ENCODE measurements at regions not wholly inside any gene's neighbourhood (a gene's known extent, or its start where the extent isn't known, plus 50 kb on each side); places are given as distances from the start of the nearest gene placed in this dataset.

DNA sequence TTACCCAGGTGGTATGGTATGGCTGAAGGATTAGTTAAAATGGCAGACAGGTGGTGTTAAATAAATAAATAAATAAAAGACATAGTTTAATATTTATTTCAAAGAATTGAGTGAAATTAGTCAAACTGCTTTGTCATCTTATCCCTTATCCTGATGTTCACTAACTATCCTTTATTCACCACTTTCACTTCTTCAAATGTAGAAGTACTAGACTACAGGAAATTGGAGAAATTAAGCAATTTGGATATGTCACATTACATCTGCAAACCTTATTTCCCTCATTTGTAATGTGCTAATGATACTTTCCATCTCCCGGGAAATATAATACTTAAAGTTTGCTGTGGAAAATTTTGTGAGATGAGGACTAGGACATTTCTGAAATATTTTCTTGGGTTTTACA lies 1195.7 kb downstream of the LRFN5 start:
- no peak for DNase-seq (ENCODE audit: low spot score)

DNA sequence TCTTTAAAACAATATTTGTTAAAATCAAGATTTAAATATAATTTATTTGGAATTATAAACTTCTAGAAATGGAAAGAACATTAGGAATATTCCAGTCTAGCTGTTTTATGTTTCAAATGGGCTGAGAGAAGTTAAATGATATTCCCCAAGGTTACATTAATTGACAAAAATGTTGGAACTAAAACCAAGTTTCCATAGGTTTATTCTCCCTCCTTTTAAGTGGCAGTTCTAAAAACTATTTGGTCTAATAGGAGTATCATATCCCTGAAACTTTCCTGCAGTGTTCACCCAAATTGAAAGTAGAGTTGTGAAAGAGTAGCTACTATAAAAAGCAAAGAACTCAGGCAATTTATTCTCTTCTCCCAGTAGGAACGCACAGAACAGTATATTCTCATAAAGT lies 1185.5 kb downstream of the LRFN5 start:
- no peak for DNase-seq (ENCODE audit: low spot score)

DNA sequence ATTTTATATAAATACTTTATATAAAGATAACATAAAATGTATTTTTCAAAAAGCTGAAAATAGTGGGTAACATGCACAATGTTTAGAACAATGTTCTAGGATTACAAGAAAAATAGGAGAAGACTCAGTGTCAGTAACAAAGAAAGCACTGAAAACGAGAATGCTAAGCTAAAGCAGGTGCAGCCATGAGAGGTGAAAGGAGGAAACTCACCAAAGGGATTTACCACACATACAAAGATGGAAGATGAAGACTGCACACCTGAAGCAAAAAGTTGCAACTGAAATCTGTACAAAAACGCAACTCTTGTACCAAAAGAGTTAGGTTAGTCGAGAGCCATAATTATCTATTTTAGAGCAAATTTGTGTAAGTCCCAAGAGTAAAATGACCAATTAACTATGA lies 1176.1 kb downstream of the LRFN5 start:
- DNase-seq (ENCODE audit: low spot score) = no peak

DNA sequence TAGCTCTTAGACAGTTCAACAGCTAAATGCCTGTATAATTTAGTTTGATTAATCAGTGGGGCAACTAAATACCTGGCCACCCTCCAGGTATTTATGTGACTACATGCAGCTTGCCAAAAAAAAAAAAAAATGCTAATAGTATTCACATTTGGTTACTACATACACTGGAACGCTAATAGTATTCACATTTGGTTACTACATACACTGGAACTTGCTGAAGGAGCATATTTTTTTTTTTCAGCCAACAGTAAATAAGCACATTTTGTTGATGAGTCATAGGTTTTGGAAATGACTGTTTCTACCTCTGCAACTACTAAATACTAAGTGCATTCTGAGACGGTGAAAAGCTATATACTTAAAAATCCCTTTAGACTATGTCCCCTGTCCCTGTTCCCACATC lies 1172.3 kb downstream of the LRFN5 start:
- no peak for DNase-seq (ENCODE audit: low spot score)

DNA sequence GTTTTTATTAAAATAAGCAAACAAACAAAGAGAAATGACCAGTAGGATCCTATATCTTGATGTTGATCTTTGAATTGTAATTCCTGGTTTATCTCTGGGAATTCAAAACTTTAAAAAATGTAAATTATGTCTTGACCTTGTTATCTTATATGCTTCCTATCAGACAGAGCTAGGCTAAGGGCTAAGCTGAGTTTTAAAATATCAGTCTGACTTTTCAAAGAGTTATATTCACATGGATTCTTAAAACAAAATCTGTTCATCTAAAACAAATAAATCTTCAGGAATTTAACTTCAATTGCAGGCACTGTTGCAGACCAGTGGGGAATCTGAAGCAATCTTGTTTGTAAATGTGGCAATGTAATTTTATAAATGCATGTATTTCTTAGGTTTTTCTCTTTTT lies 1144.1 kb downstream of the LRFN5 start:
- DNase-seq (ENCODE audit: low spot score) = no peak

DNA sequence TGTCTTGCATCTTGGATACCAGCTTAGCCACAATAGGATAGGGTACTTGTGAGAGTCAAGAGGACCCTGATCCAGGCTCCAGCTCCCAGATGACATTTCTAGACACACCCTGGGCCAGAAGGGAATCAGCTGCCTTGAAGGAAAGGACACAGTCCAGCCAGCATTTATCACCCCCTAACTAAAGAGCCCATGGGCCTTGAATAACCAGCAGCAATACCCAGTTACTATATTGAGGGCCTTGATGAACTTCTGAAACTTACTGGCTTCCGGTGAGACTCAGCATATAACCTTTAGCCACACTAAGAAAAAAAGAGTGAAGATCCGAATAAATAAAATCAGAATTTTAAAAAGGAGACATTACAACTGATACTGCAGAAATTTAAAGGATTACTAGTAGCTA lies 1135.4 kb downstream of the LRFN5 start:
- no peak for DNase-seq (ENCODE audit: low spot score)

DNA sequence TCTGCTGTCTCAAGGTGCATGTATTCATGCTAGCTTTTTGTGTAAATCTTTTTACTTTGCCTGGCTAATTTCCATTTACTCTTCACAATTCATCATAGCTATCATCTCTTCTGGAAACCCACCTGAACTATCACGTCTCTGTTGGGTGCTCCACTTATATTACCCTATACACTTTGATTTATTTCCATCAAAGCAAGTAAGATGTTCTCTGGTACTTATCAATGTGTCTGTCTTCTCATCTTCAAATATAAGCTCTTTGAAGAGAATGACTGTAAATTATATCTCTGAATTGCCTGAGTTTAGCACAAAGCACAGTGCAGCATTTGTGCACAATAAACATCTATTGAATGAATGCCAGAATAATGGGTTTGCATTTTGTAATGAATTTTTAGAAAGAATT lies 1129.7 kb downstream of the LRFN5 start:
- DNase-seq (ENCODE audit: low spot score) = no peak

DNA sequence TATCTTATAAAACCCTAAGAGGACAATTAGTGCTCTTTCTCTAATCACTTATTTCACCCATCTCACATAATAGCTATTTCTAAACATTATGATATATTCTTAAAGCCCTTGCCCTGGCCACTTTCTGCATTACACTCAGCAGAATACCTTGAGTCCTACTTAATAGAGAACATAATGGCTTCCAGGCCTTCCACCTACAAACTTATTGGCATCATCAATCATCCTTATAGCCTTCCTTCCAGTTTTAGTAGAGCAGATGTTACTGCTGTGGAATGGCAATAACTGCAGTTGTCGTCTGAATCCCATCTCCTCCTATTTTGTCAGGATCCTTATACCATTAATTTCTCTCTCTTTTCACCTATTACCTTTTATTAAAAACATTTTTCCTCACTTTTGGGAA lies 1127.4 kb downstream of the LRFN5 start:
- DNase-seq (ENCODE audit: low spot score) = no peak

DNA sequence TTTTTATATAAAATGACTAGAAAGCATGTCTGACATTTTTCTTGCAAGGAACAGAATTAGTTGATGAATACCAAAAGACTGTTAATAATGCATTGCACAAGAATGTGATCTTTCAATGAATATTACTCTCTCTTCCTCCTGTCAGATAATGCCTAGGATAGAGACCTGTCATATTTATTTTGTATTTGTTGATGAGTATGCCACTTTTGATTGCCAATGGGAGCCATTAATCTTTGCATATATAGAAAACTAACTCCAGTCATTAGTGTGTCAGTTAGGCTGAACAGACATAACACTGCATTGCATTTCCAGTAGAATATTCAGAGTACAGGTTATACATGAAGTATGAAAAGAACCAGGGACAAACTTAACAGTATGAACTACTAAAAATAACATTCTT lies 1125.3 kb downstream of the LRFN5 start:
- DNase-seq (ENCODE audit: low spot score) = no peak

DNA sequence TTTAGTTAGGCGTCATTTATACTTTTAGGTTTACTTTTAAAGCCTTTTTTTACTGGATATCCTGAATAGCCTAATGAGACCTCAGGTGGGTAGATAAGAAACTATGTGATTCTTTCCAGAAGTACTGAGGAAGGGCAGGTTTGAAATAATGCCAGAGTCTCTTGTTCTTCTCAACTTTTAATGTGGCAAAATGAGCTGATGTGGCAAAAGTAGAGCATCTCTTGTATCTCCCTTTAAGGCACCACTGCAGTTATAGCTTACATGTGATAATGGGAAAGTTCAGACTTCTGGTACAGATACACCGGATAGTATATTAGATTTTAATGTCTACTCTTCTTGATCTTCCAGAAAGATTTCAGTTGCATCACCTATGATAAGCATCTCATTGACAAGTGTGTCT lies 1124.8 kb downstream of the LRFN5 start:
- no peak for DNase-seq (ENCODE audit: low spot score)

DNA sequence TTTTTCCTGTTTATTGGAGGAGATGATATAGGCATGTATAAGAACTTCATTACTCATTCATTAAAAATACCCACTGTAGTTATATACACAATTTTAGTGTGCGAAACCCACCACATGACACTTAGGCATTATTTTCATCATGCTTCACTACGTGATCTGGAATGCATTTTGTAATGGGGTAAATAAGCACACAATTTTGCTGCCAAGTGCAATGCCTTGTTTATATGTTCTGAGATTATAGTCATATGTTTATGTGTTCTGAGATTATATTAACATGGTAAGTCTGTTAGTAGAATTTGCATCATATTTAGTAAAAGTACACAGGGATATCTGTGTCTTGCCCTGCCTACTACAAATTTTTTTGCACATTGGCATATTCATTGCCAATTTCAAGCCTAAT lies 1123.0 kb downstream of the LRFN5 start:
- no peak for DNase-seq (ENCODE audit: low spot score)

DNA sequence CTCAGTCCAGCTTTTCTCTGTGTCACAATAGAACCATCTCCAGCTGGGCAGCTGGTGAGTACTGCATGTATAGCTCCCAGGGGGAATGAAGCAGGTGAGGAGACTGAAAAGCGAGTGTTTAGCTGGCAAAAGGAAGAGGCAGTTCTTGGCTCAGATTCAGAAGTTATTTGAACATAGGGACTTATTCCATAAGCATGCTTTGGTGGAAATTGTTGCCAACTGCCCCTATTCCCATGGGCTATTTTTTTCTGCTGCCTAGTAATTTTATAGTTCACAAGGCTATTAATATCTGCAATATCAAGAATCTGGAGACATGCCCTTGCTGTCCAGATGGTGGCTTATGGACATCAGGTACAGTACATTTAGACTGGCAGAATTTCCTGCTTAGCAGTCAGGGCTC lies 1112.7 kb downstream of the LRFN5 start:
- DNase-seq (ENCODE audit: low spot score) = no peak

DNA sequence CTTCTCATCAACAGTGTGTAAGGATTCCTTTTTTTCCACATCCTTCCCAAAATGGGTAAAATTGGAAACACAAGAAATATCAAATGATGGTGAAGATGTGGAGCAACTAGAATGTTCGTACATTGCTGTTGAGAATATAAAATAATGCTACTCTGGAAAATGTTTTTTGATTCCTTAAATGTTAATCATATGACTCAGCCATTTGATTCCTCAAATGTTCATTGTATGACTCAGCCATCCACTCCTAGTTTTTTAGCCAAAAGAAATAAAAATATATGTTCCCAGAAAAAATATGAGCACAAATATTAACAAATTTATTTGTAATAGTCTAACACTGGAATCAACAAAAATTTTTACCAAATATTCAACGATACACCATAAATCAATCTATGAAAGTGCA lies 1108.6 kb downstream of the LRFN5 start:
- DNase-seq (ENCODE audit: low spot score) = no peak

DNA sequence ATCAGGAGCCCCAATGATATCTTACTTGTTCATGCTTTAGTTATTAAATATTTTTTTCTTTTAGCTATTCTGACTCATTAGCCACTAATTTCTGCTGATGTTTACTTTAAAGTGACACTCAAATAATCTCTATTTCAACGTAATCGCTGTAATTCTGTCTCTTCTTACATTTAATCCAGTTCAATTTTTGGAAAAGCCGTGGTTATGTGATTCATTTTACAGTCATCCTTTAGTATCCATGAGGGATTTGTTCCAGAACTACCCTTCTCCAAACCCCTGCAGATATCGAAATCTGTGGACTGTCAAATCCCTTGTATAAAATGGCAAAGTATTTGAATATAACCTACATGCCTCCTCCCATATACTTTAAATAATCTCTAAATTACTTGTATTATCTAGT lies 1103.4 kb downstream of the LRFN5 start:
- no peak for DNase-seq (ENCODE audit: low spot score)

DNA sequence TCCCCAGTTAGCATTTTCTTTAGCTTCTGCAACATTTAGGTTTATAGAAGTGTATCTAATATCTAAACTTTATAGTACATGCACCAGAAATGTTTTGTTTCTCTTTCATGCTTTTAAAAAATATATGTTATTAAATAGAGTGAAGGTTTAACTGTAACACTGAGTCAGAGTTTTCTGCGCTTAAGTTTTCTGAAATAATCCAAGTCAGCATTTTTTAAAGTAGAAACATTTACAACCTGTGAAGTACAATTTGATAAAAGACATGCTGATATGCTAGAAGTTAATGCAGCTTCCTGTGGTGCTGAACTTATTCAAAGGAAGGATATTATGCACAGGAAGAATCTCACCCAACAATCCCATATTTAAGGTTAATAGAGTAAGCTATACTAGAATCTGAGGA lies 1096.8 kb downstream of the LRFN5 start:
- DNase-seq (ENCODE audit: low spot score) = no peak

DNA sequence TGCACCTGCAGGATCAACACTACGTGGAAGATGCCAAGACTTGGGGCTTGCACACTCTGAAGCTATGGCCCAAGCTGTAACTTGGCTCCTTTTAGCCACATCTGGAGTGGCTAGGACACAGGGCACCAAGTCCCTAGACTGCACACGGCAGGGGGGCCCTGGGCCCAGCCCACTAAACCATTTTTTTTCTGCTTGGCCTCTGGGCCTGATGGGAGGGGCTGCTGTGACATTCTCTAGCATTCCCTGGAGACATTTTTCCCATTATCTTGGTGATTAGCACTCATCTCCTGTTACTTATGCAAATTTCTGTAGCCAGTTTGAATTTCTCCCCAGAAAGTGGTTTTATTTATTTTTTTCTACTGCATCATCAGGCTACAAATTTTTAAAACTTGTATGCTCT lies 1080.7 kb downstream of the LRFN5 start:
- DNase-seq (ENCODE audit: low spot score) = no peak

DNA sequence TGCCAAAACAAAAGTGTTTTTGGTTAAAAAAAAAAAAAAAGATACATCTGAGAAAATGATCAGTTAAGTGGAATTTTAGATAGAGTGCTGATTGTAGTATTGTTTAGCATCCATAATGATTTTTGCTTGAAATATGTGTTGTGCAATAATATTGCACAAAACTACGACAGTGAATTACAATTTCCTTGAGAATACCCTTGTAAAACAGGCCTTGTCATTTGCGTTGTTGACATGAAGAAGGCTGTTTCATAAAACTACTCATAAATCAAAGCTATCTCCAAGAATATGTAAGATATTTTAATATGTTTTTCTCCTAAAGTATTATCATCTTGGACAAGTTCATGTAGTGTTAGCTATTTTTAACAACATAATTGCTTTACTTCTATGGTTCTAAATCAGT lies 1077.0 kb downstream of the LRFN5 start:
- DNase-seq (ENCODE audit: low spot score) = no peak

DNA sequence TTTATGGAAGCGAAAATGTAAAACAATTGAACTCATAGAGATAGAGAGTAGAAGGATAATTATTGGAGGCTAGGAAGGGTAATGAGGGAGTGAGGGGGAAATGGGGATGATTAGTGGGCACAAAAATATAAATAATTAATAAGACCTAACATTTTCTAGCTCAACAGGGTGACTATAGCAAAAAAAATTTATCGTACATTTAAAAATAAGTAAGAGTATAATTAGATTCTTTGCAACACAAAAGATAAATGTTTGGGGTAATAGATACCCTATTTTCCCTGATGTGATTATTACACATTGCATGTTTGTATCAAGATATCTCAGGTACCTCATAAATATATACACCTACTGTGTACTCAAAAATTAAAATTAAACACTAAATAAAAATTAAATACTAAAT lies 1070.0 kb downstream of the LRFN5 start:
- DNase-seq (ENCODE audit: low spot score) = no peak

DNA sequence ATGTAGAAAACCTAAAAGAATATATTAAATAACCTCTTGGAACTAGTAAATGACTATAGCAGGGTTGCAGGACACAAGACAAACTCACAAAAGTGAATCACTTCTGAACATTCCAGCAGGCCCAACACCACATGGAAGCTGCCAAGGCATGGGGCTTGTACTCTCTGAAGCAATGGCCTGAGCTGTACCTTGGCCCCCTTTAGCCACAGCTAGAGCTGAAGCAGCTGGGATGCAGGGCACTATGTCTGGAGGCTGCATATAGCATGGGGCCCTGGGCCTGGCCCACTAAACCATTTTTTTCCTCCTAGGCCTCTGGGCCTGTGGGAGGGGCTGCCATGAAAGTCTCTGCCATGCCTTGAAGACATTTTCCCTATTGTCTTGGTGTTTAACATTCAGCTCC lies 1067.3 kb downstream of the LRFN5 start:
- DNase-seq (ENCODE audit: low spot score) = no peak

DNA sequence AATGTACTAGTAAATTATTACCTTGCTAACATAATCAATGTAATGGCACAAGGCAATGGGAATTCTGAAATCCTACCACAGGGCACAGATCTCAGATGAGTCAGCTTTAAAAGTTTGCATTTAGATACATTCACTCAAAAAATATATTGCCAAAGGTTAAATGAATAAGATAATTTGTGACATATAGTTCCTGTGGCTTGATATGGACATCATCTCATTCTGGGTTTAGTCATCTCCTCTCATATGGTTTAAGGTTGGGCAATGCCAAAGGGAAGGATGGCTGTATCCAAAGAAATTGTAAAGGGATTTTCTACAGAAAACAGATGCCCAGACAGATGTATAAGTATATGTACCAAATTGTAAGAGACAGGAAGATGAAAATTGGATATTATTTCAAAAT lies 1065.0 kb downstream of the LRFN5 start:
- DNase-seq (ENCODE audit: low spot score) = no peak

DNA sequence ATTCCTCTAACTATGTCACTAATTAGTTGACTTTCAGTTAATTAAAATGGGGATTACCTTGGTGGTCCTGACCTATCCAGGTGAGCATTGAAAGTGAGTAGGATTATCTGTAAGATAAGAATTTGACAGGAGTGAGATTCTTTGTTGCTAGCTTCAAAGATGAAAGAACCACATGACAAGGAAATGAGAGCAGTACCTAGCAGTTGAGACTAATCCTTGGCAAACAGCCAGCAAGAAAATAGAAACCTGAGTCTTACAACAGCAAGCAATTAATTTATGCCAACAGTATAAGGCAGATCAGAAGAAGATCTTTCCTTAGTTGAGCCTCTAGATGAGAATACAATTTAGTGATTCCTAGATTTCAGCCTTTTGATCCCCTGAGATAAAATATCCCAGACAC lies 1058.4 kb downstream of the LRFN5 start:
- DNase-seq (ENCODE audit: low spot score) = no peak

DNA sequence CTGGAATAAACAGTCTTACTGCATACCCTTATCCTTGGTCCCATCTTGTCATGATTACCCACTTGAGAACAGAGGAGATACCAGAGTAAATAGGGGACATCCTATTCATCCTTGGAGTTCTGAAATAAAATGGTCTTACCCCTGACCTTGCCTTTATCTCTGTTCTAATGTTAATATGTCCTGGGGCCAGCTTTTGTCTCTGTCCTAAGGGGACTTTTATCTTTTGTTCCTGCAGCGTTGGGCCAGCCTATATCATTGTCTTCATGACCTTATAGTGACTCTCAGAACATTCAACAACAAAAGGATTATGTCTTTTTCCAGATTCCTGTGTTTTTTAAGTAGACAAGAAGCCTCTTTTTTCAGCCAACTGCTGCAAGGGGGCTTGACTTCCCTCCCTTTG lies 1057.5 kb downstream of the LRFN5 start:
- DNase-seq (ENCODE audit: low spot score) = no peak

DNA sequence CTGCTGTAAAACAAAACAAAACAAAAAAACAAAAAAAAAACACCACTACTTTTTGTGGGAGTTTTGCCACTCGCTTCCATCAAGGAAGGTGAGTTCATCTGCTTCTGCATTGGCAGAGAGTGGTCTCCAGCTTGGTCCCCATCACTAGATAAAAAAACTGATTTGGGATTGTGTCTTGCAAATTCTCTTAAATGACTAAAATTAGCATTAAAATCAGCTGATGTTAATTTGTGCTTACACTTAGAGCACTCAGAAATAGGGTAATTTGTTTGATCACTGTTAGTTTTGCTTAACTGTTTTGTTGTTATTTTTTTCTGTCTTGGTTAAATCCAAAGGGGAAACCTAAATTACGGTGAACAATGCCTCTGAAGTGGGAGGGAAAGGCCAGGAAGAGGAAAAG lies 1048.0 kb downstream of the LRFN5 start:
- no peak for DNase-seq (ENCODE audit: low spot score)

DNA sequence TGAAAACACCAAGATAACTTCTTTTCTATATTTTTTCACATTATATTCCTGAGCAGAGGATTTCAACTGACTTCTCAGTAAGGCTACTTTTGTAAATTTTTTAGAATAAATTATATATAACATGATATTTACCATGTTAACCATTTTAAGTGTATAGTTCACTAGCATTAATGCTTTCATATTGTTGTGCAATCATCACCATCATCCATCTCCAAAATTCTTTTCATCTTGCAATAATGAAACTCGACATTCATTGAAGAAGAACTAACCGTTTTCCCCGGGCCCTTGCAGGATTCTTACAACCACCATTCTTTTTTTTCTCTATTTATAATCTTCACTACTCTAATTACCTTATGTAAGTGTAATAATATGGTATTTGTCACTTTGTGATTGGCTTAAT lies 1036.1 kb downstream of the LRFN5 start:
- no peak for DNase-seq (ENCODE audit: low spot score)

DNA sequence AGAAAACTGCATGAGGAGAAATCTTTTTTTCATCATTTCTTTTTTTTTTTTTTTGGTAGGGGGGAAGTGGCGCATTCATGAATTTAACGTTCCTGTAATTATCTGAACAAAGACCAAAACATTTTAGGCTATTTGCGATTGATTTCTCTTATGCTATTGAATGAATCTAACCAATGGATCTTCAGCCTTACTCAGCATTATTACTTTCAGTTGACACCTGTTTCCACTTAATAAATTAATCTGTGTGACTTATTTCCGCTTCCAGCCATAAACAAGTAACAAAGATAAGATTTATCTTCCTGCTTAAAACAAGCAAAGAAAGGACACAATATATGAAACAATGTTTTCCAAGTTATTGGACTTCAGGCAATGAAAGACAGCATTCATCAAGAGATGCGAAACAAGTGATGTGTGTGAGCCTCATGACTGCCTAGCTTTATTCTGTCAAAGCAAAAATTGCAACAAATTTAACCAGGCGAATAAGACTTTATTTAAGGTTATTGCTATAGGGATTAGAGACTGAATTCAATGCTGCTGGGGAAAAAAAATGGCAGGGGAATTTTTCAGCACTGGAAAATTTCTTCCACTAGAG lies 1026.9 kb downstream of the LRFN5 start:
- DNase-seq (ENCODE audit: low spot score) = no peak
